ENCODE measurements at regions not wholly inside any gene's neighbourhood (a gene's known extent, or its start where the extent isn't known, plus 50 kb on each side); places are given as distances from the start of the nearest gene placed in this dataset.

GRCh38 chr17:70318051-70318450 is 148.7 kb downstream of the KCNJ2 start:
- no peak for TF ChIP-seq REST (IDR thresholded peaks at IDR 0.05; ENCODE audit: unreplicated experiment)
- no peak for TF ChIP-seq CTCF (conservative IDR thresholded peaks at IDR 0.05; ENCODE audit: low read depth in 2 of 2)

All from GM23338 (cell line).